WTC11 (cell line): ENCODE measurements at regions not wholly inside any gene's neighbourhood (a gene's known extent, or its start where the extent isn't known, plus 50 kb on each side); places are given as distances from the start of the nearest gene placed in this dataset.

Source experiments
- ATAC-seq: fragments of 200-7000 bp; cut with Tn5 transposase; 2 replicates; pipeline ENCODE4 v1.10.0; 2021; ENCODE audit warnings: mild to moderate bottlenecking, moderate library complexity
- CTCF ChIA-PET: fragments of 300-600 bp; sonication (Branson Sonifier 250); formaldehyde crosslinking; loops from one replicate; lab custom pipeline; 2021; ENCODE audit warnings: antibody characterized with exemption; lab: Charles Lee
- POLR2A ChIA-PET: fragments of 350-600 bp; sonication (Branson Sonifier 250); formaldehyde crosslinking; loops from one replicate; lab custom pipeline; 2021; ENCODE audit warnings: antibody characterized with exemption; lab: Charles Lee
- DNase-seq: peaks from one replicate; pipeline ENCODE4 v3.0.0; 2021; ENCODE audit warnings: low spot score
- H3K27ac Mint-ChIP-seq: 2 replicates; pipeline ENCODE4 v1.8.0; 2021; ENCODE audit warnings: mixed read lengths
- H3K27me3 Mint-ChIP-seq: 2 replicates; pipeline ENCODE4 v1.8.0; 2021; ENCODE audit warnings: low read depth, mild to moderate bottlenecking, moderate library complexity, mixed read lengths
- H3K36me3 Mint-ChIP-seq: 2 replicates; pipeline ENCODE4 v1.8.0; 2021; ENCODE audit warnings: mixed read lengths
- H3K4me1 Mint-ChIP-seq: 2 replicates; pipeline ENCODE4 v1.8.0; 2022; ENCODE audit warnings: mixed read lengths
- H3K4me3 Mint-ChIP-seq: 2 replicates; pipeline ENCODE4 v1.8.0; 2021; ENCODE audit warnings: mild to moderate bottlenecking, moderate library complexity, mixed read lengths
- H3K9me3 Mint-ChIP-seq: 2 replicates; pipeline ENCODE4 v1.8.0; 2021; ENCODE audit warnings: mixed read lengths
- ATF6 ChIP-seq: sonication (generic); formaldehyde crosslinking; IDR thresholded peaks from 2 replicates; pipeline ENCODE4 v1.8.1; 2023; ENCODE audit warnings: mild to moderate bottlenecking, missing genetic modification reagents
- CREB1 ChIP-seq: sonication (generic); formaldehyde crosslinking; IDR thresholded peaks from 2 replicates; pipeline ENCODE4 v1.8.0; 2023; ENCODE audit warnings: mild to moderate bottlenecking, missing genetic modification reagents
- CREM ChIP-seq: sonication (generic); formaldehyde crosslinking; IDR thresholded peaks from 2 replicates; pipeline ENCODE4 v1.8.1; 2022; ENCODE audit warnings: mild to moderate bottlenecking, missing genetic modification reagents, moderate library complexity
- FOXJ3 ChIP-seq: sonication (generic); formaldehyde crosslinking; IDR thresholded peaks from 2 replicates; pipeline ENCODE4 v1.9.0; 2021; ENCODE audit warnings: missing genetic modification reagents, mild to moderate bottlenecking, borderline replicate concordance
- MLX ChIP-seq: sonication (generic); formaldehyde crosslinking; IDR thresholded peaks from 2 replicates; pipeline ENCODE4 v1.8.1; 2023; ENCODE audit warnings: mild to moderate bottlenecking, missing genetic modification reagents, moderate library complexity
- MYBL2 ChIP-seq: sonication (generic); formaldehyde crosslinking; IDR thresholded peaks from 2 replicates; pipeline ENCODE4 v1.8.1; 2023; ENCODE audit warnings: mild to moderate bottlenecking, moderate library complexity, missing genetic modification reagents
- STAT6 ChIP-seq: sonication (generic); formaldehyde crosslinking; conservative IDR thresholded peaks from 2 replicates; pipeline ENCODE4 v1.8.1; 2023; ENCODE audit warnings: mild to moderate bottlenecking, low read depth, missing genetic modification reagents, moderate library complexity
- TEAD1 ChIP-seq: sonication (generic); formaldehyde crosslinking; IDR thresholded peaks from 2 replicates; pipeline ENCODE4 v1.8.0; 2022; ENCODE audit warnings: mild to moderate bottlenecking, missing genetic modification reagents
- TEAD4 ChIP-seq: sonication (generic); formaldehyde crosslinking; IDR thresholded peaks from 2 replicates; pipeline ENCODE4 v1.8.0; 2022; ENCODE audit warnings: mild to moderate bottlenecking, missing genetic modification reagents
- ZBTB21 ChIP-seq: sonication (generic); formaldehyde crosslinking; IDR thresholded peaks from 2 replicates; pipeline ENCODE4 v1.8.1; 2023; ENCODE audit warnings: mild to moderate bottlenecking, missing genetic modification reagents, borderline replicate concordance
- ZMAT4 ChIP-seq: fragments of 250-450 bp; sonication (Bioruptor Pico); IDR thresholded peaks from 2 replicates; pipeline ENCODE4 v1.9.0; 2021; ENCODE audit warnings: mild to moderate bottlenecking
- ZNF121 ChIP-seq: sonication (generic); formaldehyde crosslinking; IDR thresholded peaks from 2 replicates; pipeline ENCODE4 v1.8.0; 2023; ENCODE audit warnings: missing genetic modification reagents
- ZNF281 ChIP-seq: sonication (generic); formaldehyde crosslinking; IDR thresholded peaks from 2 replicates; pipeline ENCODE4 v1.8.0; 2023; ENCODE audit warnings: mild to moderate bottlenecking, missing genetic modification reagents
- ZNF396 ChIP-seq: fragments of 250-450 bp; sonication (Bioruptor Pico); IDR thresholded peaks from 2 replicates; pipeline ENCODE4 v1.8.0; 2021; ENCODE audit warnings: mild to moderate bottlenecking, moderate library complexity, borderline replicate concordance
- ZNF416 ChIP-seq: fragments of 250-450 bp; sonication (Bioruptor Pico); IDR thresholded peaks from 2 replicates; pipeline ENCODE4 v1.9.0; 2021; ENCODE audit warnings: mild to moderate bottlenecking, inconsistent platforms
- TF ChIP-seq, protein P1 (sequence below): sonication (generic); formaldehyde crosslinking; IDR thresholded peaks from 2 replicates; pipeline ENCODE4 v1.8.0; 2022; ENCODE audit warnings: mild to moderate bottlenecking, missing genetic modification reagents
- TF ChIP-seq, protein P2 (sequence below): fragments of 200-600 bp; IDR thresholded peaks from 2 replicates; pipeline ENCODE4 v1.8.0; 2022; ENCODE audit warnings: antibody characterized with exemption
- TF ChIP-seq, protein P3 (sequence below): sonication (generic); formaldehyde crosslinking; IDR thresholded peaks from 2 replicates; pipeline ENCODE4 v1.8.0; 2022; ENCODE audit warnings: mild to moderate bottlenecking, missing genetic modification reagents
- TF ChIP-seq, protein P4 (sequence below): sonication (generic); formaldehyde crosslinking; IDR thresholded peaks from 2 replicates; pipeline ENCODE4 v1.8.1; 2023; ENCODE audit warnings: mild to moderate bottlenecking, missing genetic modification reagents
- TF ChIP-seq, protein P5 (sequence below): sonication (generic); formaldehyde crosslinking; IDR thresholded peaks from 2 replicates; pipeline ENCODE4 v1.8.1; 2023; ENCODE audit warnings: mild to moderate bottlenecking, moderate library complexity, missing genetic modification reagents

DNA sequence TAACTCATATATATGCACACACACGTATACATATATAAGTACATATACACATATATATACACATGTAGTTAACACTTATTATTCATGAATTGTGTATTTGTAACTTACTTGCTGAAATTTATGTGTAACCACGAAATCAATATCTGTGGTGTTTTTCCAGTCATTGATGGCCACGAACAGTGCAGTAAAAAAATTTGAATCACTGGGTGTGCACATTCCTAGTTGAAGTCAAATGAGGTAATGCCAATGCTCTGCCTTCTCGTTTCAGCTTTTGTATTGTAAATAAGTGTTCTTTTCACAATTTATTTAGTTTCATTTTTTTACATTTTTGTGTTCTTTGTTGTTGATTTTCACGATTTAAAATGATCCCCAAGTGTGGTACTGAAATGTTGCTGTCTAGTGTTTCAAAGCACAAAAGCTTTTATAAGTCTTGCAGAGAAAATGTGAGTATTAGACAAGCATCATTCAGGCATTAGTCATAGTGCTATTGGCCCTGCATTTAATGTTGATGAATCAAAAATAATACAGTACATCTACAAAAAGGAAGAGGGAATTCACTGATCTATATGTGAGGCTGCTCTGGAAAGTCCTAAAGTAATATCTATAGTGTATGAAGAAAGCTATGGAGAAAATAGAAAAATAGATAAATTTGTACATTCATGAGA lies 419.0 kb downstream of the DSC3 start:
- DNase-seq = no peak
- TF ChIP-seq TEAD1 (CRISPR knock-in tag) (no peak), ZBTB21 (CRISPR knock-in tag) (no peak), MLX (CRISPR knock-in tag) (no peak), MYBL2 (CRISPR knock-in tag) (no peak), ZNF281 (CRISPR knock-in tag) (no peak), ZMAT4 (CRISPR knock-in tag) (no peak), FOXJ3 (CRISPR knock-in tag) (no peak), ATF6 (CRISPR knock-in tag) (no peak), STAT6 (no peak), ZNF396 (CRISPR knock-in tag) (no peak), ZNF121 (CRISPR knock-in tag) (no peak), ZNF416 (no peak), CREB1 (no peak), TEAD4 (CRISPR knock-in tag) (no peak), CREM (CRISPR knock-in tag) (no peak)
- TF ChIP-seq, protein P1, sequence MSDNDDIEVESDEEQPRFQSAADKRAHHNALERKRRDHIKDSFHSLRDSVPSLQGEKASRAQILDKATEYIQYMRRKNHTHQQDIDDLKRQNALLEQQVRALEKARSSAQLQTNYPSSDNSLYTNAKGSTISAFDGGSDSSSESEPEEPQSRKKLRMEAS (CRISPR knock-in tag) = no peak
- TF ChIP-seq, protein P2, sequence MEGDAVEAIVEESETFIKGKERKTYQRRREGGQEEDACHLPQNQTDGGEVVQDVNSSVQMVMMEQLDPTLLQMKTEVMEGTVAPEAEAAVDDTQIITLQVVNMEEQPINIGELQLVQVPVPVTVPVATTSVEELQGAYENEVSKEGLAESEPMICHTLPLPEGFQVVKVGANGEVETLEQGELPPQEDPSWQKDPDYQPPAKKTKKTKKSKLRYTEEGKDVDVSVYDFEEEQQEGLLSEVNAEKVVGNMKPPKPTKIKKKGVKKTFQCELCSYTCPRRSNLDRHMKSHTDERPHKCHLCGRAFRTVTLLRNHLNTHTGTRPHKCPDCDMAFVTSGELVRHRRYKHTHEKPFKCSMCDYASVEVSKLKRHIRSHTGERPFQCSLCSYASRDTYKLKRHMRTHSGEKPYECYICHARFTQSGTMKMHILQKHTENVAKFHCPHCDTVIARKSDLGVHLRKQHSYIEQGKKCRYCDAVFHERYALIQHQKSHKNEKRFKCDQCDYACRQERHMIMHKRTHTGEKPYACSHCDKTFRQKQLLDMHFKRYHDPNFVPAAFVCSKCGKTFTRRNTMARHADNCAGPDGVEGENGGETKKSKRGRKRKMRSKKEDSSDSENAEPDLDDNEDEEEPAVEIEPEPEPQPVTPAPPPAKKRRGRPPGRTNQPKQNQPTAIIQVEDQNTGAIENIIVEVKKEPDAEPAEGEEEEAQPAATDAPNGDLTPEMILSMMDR = no peak
- TF ChIP-seq, protein P3, sequence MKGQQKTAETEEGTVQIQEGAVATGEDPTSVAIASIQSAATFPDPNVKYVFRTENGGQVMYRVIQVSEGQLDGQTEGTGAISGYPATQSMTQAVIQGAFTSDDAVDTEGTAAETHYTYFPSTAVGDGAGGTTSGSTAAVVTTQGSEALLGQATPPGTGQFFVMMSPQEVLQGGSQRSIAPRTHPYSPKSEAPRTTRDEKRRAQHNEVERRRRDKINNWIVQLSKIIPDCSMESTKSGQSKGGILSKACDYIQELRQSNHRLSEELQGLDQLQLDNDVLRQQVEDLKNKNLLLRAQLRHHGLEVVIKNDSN (CRISPR knock-in tag) = no peak
- TF ChIP-seq, protein P4, sequence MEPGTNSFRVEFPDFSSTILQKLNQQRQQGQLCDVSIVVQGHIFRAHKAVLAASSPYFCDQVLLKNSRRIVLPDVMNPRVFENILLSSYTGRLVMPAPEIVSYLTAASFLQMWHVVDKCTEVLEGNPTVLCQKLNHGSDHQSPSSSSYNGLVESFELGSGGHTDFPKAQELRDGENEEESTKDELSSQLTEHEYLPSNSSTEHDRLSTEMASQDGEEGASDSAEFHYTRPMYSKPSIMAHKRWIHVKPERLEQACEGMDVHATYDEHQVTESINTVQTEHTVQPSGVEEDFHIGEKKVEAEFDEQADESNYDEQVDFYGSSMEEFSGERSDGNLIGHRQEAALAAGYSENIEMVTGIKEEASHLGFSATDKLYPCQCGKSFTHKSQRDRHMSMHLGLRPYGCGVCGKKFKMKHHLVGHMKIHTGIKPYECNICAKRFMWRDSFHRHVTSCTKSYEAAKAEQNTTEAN (CRISPR knock-in tag) = no peak
- TF ChIP-seq, protein P5, sequence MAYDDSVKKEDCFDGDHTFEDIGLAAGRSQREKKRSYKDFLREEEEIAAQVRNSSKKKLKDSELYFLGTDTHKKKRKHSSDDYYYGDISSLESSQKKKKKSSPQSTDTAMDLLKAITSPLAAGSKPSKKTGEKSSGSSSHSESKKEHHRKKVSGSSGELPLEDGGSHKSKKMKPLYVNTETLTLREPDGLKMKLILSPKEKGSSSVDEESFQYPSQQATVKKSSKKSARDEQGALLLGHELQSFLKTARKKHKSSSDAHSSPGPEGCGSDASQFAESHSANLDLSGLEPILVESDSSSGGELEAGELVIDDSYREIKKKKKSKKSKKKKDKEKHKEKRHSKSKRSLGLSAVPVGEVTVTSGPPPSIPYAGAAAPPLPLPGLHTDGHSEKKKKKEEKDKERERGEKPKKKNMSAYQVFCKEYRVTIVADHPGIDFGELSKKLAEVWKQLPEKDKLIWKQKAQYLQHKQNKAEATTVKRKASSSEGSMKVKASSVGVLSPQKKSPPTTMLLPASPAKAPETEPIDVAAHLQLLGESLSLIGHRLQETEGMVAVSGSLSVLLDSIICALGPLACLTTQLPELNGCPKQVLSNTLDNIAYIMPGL = no peak
- Mint-ChIP-seq H3K9me3 (peaks cover 15% of the 10 kb centered on the region), H3K4me3 (no peak overlapping the region), H3K27ac (no peak overlapping the region), H3K36me3 (no peaks in the 10 kb centered on the region; the same call in 1 of the 2 replicates), H3K4me1 (peaks cover 45% of the 10 kb centered on the region), H3K27me3 (peaks cover 87% of the 10 kb centered on the region)
- no peak for ATAC-seq
- CTCF ChIA-PET = no interaction called here
- POLR2A ChIA-PET = no interaction called here
